ENCODE measurements at regions not wholly inside any gene's neighbourhood (a gene's known extent, or its start where the extent isn't known, plus 50 kb on each side); places are given as distances from the start of the nearest gene placed in this dataset.

DNA sequence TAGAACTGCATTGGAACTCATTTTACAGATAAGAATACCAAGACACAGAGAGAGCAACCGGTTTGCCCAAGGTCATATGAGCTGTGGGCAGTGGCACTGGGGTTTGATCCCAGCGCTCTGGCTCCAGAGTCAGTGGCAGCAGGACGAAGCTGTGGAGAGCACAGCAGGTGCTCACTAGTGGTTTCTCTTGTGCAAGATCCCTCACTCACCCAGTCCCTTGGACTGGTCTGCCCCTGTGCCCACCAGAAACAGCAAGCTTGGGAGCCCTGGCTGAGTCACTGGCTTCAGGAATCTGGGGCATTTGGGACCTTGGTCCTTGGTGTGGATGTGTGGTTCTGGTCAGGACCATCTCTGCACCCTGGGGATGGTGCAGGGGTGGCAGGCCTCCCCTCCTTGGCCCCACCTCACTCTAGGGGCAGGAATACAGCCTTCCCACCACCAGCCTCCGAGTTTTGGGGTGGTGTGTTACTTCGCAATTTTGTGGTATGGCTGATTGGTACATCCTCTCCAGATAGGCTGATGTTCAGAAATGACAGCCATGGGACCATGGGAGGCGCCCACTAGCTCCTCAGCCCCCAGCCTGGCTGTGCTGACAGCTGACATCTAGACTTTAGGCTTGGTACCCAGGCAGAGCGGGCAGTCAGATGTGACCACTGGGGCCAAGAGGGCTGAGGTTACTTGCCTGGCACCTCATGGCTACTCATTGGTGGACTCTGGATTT is 104.6 kb downstream of the LSM3 start:
- no peaks in the 10 kb centered on the region for H3K79me2 ChIP-seq (ENCODE audit: low read depth)
- H3K36me3 Mint-ChIP-seq: no peaks in the 10 kb centered on the region
- TF ChIP-seq EZH2phosphoT487 (IDR thresholded peaks at IDR 0.05) (no peak), EZH2 (IDR thresholded peaks at IDR 0.05) (no peak)
- TF ChIP-seq, protein P1, sequence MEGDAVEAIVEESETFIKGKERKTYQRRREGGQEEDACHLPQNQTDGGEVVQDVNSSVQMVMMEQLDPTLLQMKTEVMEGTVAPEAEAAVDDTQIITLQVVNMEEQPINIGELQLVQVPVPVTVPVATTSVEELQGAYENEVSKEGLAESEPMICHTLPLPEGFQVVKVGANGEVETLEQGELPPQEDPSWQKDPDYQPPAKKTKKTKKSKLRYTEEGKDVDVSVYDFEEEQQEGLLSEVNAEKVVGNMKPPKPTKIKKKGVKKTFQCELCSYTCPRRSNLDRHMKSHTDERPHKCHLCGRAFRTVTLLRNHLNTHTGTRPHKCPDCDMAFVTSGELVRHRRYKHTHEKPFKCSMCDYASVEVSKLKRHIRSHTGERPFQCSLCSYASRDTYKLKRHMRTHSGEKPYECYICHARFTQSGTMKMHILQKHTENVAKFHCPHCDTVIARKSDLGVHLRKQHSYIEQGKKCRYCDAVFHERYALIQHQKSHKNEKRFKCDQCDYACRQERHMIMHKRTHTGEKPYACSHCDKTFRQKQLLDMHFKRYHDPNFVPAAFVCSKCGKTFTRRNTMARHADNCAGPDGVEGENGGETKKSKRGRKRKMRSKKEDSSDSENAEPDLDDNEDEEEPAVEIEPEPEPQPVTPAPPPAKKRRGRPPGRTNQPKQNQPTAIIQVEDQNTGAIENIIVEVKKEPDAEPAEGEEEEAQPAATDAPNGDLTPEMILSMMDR (IDR thresholded peaks at IDR 0.05): no peak
- H3K36me3 ChIP-seq: no peaks in the 10 kb centered on the region
- no peaks in the 10 kb centered on the region for H3K27me3 ChIP-seq
- no peaks in the 10 kb centered on the region for H3F3A ChIP-seq (ENCODE audit: low read depth)
- peaks cover 25% of the 10 kb centered on the region for H3K4me1 ChIP-seq
- no peak overlapping the region for H2AFZ ChIP-seq (replicated peaks)
- DNase-seq (ENCODE audit: low spot score): no peak
- H4K20me1 ChIP-seq (ENCODE audit: low read depth): no peaks in the 10 kb centered on the region
- H3K4me3 ChIP-seq: no peak overlapping the region
- H3K27ac Mint-ChIP-seq: no peak overlapping the region
- H3K9me3 Mint-ChIP-seq: no peaks in the 10 kb centered on the region
- H3K4me1 Mint-ChIP-seq: peaks cover 27% of the 10 kb centered on the region
- peaks cover 11% of the 10 kb centered on the region for H3K27me3 Mint-ChIP-seq (ENCODE audit: insufficient read depth, low read depth)
- H3K27ac ChIP-seq: no peak overlapping the region
- H3K9ac ChIP-seq: no peak overlapping the region
- no peaks in the 10 kb centered on the region for H3K9me3 ChIP-seq (ENCODE audit: low read depth)
- H3K4me2 ChIP-seq: no peak overlapping the region
- H3K4me3 Mint-ChIP-seq: no peak overlapping the region

DNA sequence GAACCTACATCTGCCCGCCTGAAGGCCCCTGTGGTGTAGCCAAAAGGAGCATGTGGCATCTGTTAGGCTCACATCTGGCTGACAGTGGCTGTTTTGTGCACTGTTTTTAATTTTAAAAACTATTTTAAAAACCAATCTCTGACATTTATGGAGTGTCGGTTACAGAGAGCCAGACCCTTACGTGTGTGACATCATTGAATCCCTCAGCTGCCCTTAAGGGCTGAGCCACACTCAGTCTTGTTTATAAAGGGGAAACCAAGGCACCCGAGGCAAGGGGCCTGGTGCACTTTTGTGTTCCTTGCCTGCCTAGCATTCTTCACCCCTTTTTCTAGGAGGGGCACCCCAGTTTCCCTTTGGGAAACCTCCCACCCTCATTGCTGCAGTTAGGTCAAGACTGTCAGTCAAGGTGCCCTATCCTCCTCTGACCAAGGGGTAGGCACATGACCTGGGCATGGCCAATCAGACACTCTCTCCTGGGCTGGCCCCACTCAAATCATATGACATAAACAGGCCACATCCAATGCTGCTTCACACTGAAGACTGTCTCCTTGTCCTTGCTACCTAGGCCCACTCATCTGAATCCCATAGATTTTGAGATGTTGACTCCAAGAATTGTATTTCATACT is 105.3 kb downstream of the LSM3 start:
- Mint-ChIP-seq H3K9me3 (no peaks in the 10 kb centered on the region), H3K27me3 (ENCODE audit: insufficient read depth, low read depth) (peaks cover 11% of the 10 kb centered on the region), H3K27ac (no peak overlapping the region), H3K4me3 (no peak overlapping the region), H3K36me3 (no peaks in the 10 kb centered on the region), H3K4me1 (peaks cover 29% of the 10 kb centered on the region)
- Histone ChIP-seq H3F3A (ENCODE audit: low read depth) (no peaks in the 10 kb centered on the region), H3K9me3 (ENCODE audit: low read depth) (no peaks in the 10 kb centered on the region), H3K27me3 (no peaks in the 10 kb centered on the region), H3K79me2 (ENCODE audit: low read depth) (no peaks in the 10 kb centered on the region), H3K9ac (no peak overlapping the region), H2AFZ (replicated peaks) (no peak overlapping the region), H3K4me2 (no peak overlapping the region), H3K4me1 (peaks cover 20% of the 10 kb centered on the region), H3K36me3 (no peaks in the 10 kb centered on the region), H3K4me3 (no peak overlapping the region), H3K27ac (no peak overlapping the region), H4K20me1 (ENCODE audit: low read depth) (no peaks in the 10 kb centered on the region)
- DNase-seq (ENCODE audit: low spot score): no peak
- no peak for TF ChIP-seq EZH2phosphoT487 (IDR thresholded peaks at IDR 0.05)
- TF ChIP-seq, protein P1 (IDR thresholded peaks at IDR 0.05): no peak
- no peak for TF ChIP-seq EZH2 (IDR thresholded peaks at IDR 0.05)

- H3K4me1 Mint-ChIP-seq: peaks cover 29% of the 10 kb centered on the region
- DNase-seq (ENCODE audit: low spot score): no peak
- no peak overlapping the region for H3K4me3 ChIP-seq
- H3K4me2 ChIP-seq: peak overlapping the region; percentile 11
- TF ChIP-seq, protein P1 (IDR thresholded peaks at IDR 0.05): no peak
- no peak for TF ChIP-seq EZH2 (IDR thresholded peaks at IDR 0.05)
- no peak for TF ChIP-seq EZH2phosphoT487 (IDR thresholded peaks at IDR 0.05)
- no peaks in the 10 kb centered on the region for H3K36me3 ChIP-seq
- no peaks in the 10 kb centered on the region for H3K79me2 ChIP-seq (ENCODE audit: low read depth)
- H3K36me3 Mint-ChIP-seq: no peaks in the 10 kb centered on the region
- no peak overlapping the region for H3K9ac ChIP-seq
- H3K4me3 Mint-ChIP-seq: no peak overlapping the region
- peaks cover 14% of the 10 kb centered on the region for H3K4me1 ChIP-seq
- H3K27me3 ChIP-seq: no peaks in the 10 kb centered on the region
- peak overlapping the region; percentile 65 for H3K27ac Mint-ChIP-seq
- H3K9me3 ChIP-seq (ENCODE audit: low read depth): no peaks in the 10 kb centered on the region
- H4K20me1 ChIP-seq (ENCODE audit: low read depth): no peaks in the 10 kb centered on the region
- no peak overlapping the region for H3K27ac ChIP-seq
- H3K9me3 Mint-ChIP-seq: no peaks in the 10 kb centered on the region
- H3K27me3 Mint-ChIP-seq (ENCODE audit: insufficient read depth, low read depth): peaks cover 11% of the 10 kb centered on the region
- no peak overlapping the region for H2AFZ ChIP-seq (replicated peaks)
- no peaks in the 10 kb centered on the region for H3F3A ChIP-seq (ENCODE audit: low read depth)
Measured at GRCh38 chr3:14284694-14285547, 106.3 kb downstream of the LSM3 start.
